ENCODE measurements at regions not wholly inside any gene's neighbourhood (a gene's known extent, or its start where the extent isn't known, plus 50 kb on each side); places are given as distances from the start of the nearest gene placed in this dataset.

DNA sequence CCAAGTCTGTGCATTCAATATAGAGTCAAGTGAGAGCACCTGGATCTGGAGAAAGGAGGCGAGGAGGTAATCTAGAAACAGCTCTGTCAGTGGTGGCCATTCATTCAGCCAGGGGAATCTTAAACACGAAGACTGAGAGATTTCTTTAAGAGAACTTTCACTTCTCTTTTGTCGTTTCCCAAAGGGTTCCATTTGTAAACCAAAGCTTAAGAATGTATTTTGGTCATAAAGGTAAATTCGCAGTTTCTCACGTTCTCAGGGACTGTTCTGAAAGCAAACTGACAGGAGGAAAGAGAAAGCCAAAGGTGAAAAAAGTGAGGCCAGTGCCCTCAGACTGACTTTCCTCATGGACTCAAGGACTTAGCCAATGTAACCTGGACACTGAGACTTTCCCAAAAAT, 513.5 kb downstream of the CMPK2 start:
- TF ChIP-seq, protein P1, sequence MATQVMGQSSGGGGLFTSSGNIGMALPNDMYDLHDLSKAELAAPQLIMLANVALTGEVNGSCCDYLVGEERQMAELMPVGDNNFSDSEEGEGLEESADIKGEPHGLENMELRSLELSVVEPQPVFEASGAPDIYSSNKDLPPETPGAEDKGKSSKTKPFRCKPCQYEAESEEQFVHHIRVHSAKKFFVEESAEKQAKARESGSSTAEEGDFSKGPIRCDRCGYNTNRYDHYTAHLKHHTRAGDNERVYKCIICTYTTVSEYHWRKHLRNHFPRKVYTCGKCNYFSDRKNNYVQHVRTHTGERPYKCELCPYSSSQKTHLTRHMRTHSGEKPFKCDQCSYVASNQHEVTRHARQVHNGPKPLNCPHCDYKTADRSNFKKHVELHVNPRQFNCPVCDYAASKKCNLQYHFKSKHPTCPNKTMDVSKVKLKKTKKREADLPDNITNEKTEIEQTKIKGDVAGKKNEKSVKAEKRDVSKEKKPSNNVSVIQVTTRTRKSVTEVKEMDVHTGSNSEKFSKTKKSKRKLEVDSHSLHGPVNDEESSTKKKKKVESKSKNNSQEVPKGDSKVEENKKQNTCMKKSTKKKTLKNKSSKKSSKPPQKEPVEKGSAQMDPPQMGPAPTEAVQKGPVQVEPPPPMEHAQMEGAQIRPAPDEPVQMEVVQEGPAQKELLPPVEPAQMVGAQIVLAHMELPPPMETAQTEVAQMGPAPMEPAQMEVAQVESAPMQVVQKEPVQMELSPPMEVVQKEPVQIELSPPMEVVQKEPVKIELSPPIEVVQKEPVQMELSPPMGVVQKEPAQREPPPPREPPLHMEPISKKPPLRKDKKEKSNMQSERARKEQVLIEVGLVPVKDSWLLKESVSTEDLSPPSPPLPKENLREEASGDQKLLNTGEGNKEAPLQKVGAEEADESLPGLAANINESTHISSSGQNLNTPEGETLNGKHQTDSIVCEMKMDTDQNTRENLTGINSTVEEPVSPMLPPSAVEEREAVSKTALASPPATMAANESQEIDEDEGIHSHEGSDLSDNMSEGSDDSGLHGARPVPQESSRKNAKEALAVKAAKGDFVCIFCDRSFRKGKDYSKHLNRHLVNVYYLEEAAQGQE (IDR thresholded peaks at IDR 0.05; ENCODE audit: insufficient read depth in 1 of 2, low read depth in 2 of 2, low read length in 2 of 2) = no peak
- no peak for TF ChIP-seq TAF1 (IDR thresholded peaks at IDR 0.05; ENCODE audit: borderline replicate concordance, insufficient read depth, low read length)
- no peak for TF ChIP-seq SIN3A (IDR thresholded peaks at IDR 0.05; ENCODE audit: borderline replicate concordance, insufficient read depth, low read length)
- TF ChIP-seq POLR2AphosphoS5 (IDR thresholded peaks at IDR 0.05; ENCODE audit: low read depth, low read length) = no peak
- no peak for TF ChIP-seq FOXP2 (optimal IDR thresholded peaks at IDR 0.05; ENCODE audit: borderline replicate concordance, extremely low read depth, extremely low read length, insufficient read depth)

DNA sequence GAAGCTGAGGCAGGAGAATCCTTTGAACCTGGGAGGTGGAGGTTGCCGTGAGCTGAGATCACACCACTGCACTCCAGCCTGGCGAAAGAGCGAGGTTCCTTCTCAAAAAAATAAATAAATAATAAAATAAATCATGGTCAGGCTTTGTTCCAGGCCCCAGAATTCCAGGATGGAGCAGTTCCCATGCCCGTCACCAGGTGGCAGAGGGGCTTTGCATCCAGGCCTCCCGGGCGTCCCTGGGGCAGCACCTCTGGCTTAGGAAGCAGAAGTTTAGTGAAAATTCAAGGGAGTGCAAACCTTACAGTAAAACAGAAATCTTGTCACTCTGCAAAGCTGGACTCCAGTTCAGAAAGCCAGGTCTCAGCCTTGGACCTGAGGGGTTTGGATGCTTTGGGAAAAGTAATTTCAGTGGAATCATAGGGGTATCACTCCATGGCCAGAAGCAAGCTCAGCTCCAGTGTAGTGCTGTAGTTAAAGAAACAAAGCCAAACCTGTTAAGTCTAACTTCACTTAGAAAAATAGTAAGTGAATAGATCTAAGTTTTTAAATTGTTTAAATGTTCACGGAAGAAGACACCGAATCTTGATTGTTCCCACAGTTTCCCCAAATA, 512.7 kb downstream of the CMPK2 start:
- TF ChIP-seq POLR2AphosphoS5 (IDR thresholded peaks at IDR 0.05; ENCODE audit: low read depth, low read length) (no peak), TAF1 (IDR thresholded peaks at IDR 0.05; ENCODE audit: borderline replicate concordance, insufficient read depth, low read length) (no peak)

DNA sequence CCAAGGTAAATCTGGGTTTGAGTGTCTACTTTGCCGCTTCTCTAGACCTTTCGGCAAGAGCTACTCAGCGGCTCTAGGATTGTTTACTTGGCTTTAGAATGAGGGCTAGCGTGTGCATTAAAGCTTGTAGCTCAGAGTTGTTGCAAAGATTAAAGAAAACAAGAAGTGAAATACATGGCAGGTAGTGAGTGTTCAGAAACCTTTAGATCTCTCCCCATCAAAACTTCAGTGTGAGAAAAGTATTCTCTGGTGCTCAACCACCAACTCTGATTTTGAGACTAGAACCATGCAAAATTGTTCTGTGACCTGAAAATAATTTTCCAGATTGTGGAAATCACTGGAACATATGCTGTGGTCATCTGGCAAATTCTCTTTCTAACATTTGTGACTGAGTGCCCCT, 512.0 kb downstream of the CMPK2 start:
- no peak for TF ChIP-seq TAF1 (IDR thresholded peaks at IDR 0.05; ENCODE audit: borderline replicate concordance, insufficient read depth, low read length)
- TF ChIP-seq SIN3A (IDR thresholded peaks at IDR 0.05; ENCODE audit: borderline replicate concordance, insufficient read depth, low read length) = no peak
- TF ChIP-seq FOXP2 (optimal IDR thresholded peaks at IDR 0.05; ENCODE audit: borderline replicate concordance, extremely low read depth, extremely low read length, insufficient read depth) = no peak
- no peak for TF ChIP-seq POLR2AphosphoS5 (IDR thresholded peaks at IDR 0.05; ENCODE audit: low read depth, low read length)

DNA sequence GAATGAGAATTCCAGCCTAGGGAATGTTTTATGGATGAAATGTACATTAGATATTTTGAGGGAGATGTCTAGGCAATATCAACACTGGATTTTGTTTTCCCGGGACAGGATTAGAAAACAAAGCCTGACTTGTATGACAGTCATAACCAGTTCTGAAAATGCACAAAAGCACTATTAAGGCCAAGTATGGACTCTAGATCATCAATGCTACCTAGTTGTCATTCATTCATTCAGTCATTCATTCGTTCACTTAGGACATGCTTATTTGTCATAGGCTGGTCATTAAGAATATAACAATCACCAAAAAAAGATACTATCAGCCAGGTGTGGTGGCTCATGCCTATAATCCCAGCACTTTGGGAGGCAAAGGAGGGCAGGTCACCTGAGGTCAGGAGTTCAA, 511.2 kb downstream of the CMPK2 start:
- TF ChIP-seq FOXP2 (optimal IDR thresholded peaks at IDR 0.05; ENCODE audit: borderline replicate concordance, extremely low read depth, extremely low read length, insufficient read depth) (no peak), SIN3A (IDR thresholded peaks at IDR 0.05; ENCODE audit: borderline replicate concordance, insufficient read depth, low read length) (no peak), TAF1 (IDR thresholded peaks at IDR 0.05; ENCODE audit: borderline replicate concordance, insufficient read depth, low read length) (no peak), POLR2AphosphoS5 (IDR thresholded peaks at IDR 0.05; ENCODE audit: low read depth, low read length) (no peak)
- TF ChIP-seq, protein P1 (IDR thresholded peaks at IDR 0.05; ENCODE audit: insufficient read depth in 1 of 2, low read depth in 2 of 2, low read length in 2 of 2) = no peak

DNA sequence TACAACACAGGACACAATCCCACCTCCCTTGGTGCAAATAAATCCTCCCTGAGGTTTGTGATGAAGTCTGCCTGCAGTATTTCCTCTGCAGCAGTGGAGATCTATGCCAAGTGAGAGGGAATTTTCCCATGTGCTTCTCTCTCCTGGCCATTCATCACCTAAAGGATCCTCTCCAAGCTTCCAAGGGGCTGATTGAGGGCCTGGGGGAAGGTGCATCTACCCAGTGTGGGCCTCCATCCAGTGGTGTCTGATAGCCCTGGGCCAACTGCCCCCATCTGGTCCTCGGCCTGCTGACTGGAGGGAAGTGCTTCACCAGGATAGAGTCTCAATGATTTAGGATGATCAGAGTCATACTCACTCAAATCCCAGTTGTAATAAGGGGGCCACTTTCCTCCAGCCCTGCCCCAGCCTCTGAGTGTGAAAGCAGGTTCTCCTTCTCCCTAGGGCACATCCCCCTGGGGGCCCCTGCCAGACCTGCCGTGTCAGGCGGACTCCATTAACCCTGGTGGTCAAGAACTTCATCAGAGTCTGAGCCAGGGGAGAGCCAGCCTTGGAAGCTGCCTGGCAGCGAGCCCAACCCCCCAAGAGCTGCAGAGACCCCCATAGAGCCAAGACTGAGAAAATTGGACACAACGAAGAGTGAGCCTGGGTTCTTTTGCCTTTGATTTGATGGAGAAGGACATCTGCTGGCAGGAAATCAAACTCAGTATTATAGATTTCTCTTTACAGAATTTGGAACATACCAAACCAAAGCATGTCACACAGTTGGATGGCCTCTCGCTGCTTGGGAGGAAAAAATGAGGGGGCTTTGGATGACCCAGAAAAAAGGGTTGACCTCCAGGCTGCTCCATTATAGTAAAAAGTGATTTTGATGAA, 509.6 kb downstream of the CMPK2 start:
- TF ChIP-seq POLR2AphosphoS5 (IDR thresholded peaks at IDR 0.05; ENCODE audit: low read depth, low read length) = no peak
- TF ChIP-seq SIN3A (IDR thresholded peaks at IDR 0.05; ENCODE audit: borderline replicate concordance, insufficient read depth, low read length) = no peak
- TF ChIP-seq TAF1 (IDR thresholded peaks at IDR 0.05; ENCODE audit: borderline replicate concordance, insufficient read depth, low read length) = no peak
- TF ChIP-seq, protein P1 (IDR thresholded peaks at IDR 0.05; ENCODE audit: insufficient read depth in 1 of 2, low read depth in 2 of 2, low read length in 2 of 2) = no peak
- no peak for TF ChIP-seq FOXP2 (optimal IDR thresholded peaks at IDR 0.05; ENCODE audit: borderline replicate concordance, extremely low read depth, extremely low read length, insufficient read depth)

DNA sequence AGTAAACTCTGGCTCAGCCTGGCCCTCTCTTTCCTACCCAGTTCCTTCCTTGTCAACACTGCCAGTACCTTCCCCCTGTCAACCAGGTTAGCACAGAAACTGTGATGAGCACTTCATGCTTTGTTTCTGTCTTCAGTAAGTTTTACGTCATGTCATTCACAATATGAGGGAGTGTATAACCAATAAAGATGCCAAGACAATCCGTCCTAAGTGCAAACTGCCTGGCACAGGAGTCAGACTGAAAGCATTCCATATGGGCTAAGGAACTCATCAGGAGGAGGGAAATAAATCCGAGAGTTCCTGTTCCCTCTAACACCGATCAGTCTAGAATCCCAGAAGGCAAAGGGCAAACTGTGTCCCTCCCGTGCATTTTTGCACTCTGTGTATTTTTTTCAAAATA, 507.2 kb downstream of the CMPK2 start:
- TF ChIP-seq POLR2AphosphoS5 (IDR thresholded peaks at IDR 0.05; ENCODE audit: low read depth, low read length) (no peak), TAF1 (IDR thresholded peaks at IDR 0.05; ENCODE audit: borderline replicate concordance, insufficient read depth, low read length) (no peak), SIN3A (IDR thresholded peaks at IDR 0.05; ENCODE audit: borderline replicate concordance, insufficient read depth, low read length) (no peak), FOXP2 (optimal IDR thresholded peaks at IDR 0.05; ENCODE audit: borderline replicate concordance, extremely low read depth, extremely low read length, insufficient read depth) (no peak)
- TF ChIP-seq, protein P1 (IDR thresholded peaks at IDR 0.05; ENCODE audit: insufficient read depth in 1 of 2, low read depth in 2 of 2, low read length in 2 of 2) = no peak

Measured in PFSK-1 (cell line).